Transverse colon (tissue), 4 donors: ENCODE measurements at regions not wholly inside any gene's neighbourhood (a gene's known extent, or its start where the extent isn't known, plus 50 kb on each side); places are given as distances from the start of the nearest gene placed in this dataset.

Experiments
- DNase-seq: peaks from one replicate; pipeline ENCODE4 v3.0.0-alpha.2; 2019
- H3K27ac ChIP-seq, 4 donors: fragments of 200-600 bp; sonication (generic); 2 replicates each; pipeline ENCODE4 v1.5.1; 2016 to 2018; ENCODE audit warnings: inconsistent platforms in 4 of 4
- H3K27me3 ChIP-seq: fragments of 200-600 bp; sonication (generic); 2 replicates; pipeline ENCODE4 v1.5.1; 2017; ENCODE audit warnings: inconsistent platforms
- H3K36me3 ChIP-seq, 4 donors: fragments of 200-600 bp; sonication (generic); 2 replicates each; pipeline ENCODE4 v1.5.1; 2017 to 2019; ENCODE audit warnings: inconsistent platforms in 4 of 4
- H3K4me1 ChIP-seq, 4 donors: fragments of 200-600 bp; sonication (generic); 2 replicates each; pipeline ENCODE4 v1.5.1; 2017 to 2020; ENCODE audit warnings: inconsistent platforms in 4 of 4
- H3K4me3 ChIP-seq, 4 donors: fragments of 200-600 bp; sonication (generic); 1 replicate in 1 of 4; 2 replicates in 3 of 4; pipeline versions ENCODE4 v1.5.1 to v1.6.1; 2017 to 2019; ENCODE audit warnings: inconsistent platforms in 4 of 4
- H3K9me3 ChIP-seq, 2 donors: fragments of 200-600 bp; sonication (generic); 2 replicates each; pipeline ENCODE4 v1.5.1; 2017 to 2019; ENCODE audit warnings: inconsistent platforms in 2 of 2
- EP300 ChIP-seq: sonication (generic); formaldehyde crosslinking; IDR thresholded peaks from one replicate; pipeline ENCODE4 v1.6.1; 2017; ENCODE audit warnings: antibody characterized with exemption, low read depth
- POLR2A ChIP-seq: fragments of 450-650 bp; IDR thresholded peaks from one replicate; pipeline ENCODE4 v1.6.1; 2016; ENCODE audit warnings: antibody characterized with exemption, mild to moderate bottlenecking, moderate library complexity
- POLR2AphosphoS5 ChIP-seq, 3 donors: sonication (generic); formaldehyde crosslinking; IDR thresholded peaks; one replicate each; pipeline ENCODE4 v1.6.1; 2016; ENCODE audit warnings: antibody characterized with exemption in 3 of 3
- WGBS, 2 donors: methylation state at CpG; one replicate each; pipeline ENCODE4 v1.1.5; 2018; ENCODE audit warnings: low coverage in 1 of 2; 5-methylcytosine and 5-hydroxymethylcytosine counted together
- in situ Hi-C, 4 donors: fragments of 200-750 bp; cut with MboI; loops; one replicate each; pipeline versions ENCODE4 v1.15.0 to v1.15.1; 2017; ENCODE audit warnings: low sequenced_read_pairs in 3 of 4, low pct_ligation_motif_present in 1 of 4, low pct_unique_long_range_greater_than_20kb in 1 of 4
- intact Hi-C: fragments of 100-400 bp; cut with DNase I; formaldehyde crosslinking; loops from one replicate; pipeline ENCODE4 v1.15.1; 2023; ENCODE audit warnings: low total_unique reads
- TF ChIP-seq, protein P1 (sequence below), 5 experiments: fragments of 200-600 bp in 3 of 5; fragments of 450-650 bp in 2 of 5; sonication (generic) in 3 of 5; IDR thresholded peaks; 1 replicate in 2 of 5; 2 replicates in 3 of 5; pipeline ENCODE4 v1.5.1; 2016 to 2017; ENCODE audit warnings: antibody characterized with exemption in 5 of 5, inconsistent platforms in 3 of 5, mild to moderate bottlenecking in 2 of 5, moderate library complexity in 1 of 5

DNA sequence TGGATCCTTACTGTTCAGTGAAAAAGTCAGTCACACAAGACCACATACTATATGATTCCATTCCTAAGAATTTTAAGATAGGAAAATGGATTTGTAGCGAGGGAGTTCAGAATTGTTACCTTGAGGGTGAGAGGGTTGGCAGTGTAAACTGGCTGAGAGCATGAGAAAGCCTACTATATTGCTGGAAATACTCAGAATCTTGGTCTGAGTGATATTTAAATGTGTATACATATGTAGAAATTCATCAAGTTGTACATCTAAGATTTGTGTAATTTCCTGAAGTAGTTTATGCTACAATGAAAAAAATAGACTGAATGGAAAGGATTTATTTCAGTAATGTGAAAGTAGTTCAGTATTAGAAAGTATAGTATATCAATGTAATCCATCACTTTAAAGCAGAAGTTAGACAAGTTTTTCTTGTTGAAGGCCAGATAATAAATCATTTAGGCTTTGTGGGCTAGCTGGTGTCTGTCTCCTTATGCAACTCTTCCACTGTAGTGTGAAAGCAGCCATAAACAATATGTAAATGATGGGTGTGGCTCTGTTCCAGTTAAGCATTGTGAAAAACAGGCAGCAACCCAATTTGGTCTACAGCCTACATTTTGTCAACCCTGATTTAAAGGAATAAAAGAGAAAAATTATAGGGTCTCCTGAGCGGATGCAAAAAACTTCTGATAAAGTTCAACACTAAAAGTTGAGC is 127.2 kb upstream of the THY1 start:
- in situ Hi-C loops: no loop called here
- intact Hi-C loops: no loop called here
- DNase-seq: no peak

GRCh38 chr11:119547511-119547910 is 124.5 kb upstream of the THY1 start:
- TF ChIP-seq POLR2A (no peak), EP300 (no peak), POLR2AphosphoS5 (IDR thresholded peaks at IDR 0.05) (no peak)
- TF ChIP-seq, protein P1, sequence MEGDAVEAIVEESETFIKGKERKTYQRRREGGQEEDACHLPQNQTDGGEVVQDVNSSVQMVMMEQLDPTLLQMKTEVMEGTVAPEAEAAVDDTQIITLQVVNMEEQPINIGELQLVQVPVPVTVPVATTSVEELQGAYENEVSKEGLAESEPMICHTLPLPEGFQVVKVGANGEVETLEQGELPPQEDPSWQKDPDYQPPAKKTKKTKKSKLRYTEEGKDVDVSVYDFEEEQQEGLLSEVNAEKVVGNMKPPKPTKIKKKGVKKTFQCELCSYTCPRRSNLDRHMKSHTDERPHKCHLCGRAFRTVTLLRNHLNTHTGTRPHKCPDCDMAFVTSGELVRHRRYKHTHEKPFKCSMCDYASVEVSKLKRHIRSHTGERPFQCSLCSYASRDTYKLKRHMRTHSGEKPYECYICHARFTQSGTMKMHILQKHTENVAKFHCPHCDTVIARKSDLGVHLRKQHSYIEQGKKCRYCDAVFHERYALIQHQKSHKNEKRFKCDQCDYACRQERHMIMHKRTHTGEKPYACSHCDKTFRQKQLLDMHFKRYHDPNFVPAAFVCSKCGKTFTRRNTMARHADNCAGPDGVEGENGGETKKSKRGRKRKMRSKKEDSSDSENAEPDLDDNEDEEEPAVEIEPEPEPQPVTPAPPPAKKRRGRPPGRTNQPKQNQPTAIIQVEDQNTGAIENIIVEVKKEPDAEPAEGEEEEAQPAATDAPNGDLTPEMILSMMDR (IDR thresholded peaks at IDR 0.05): no peak
- 87% methylated on average over 5 of the region's 5 CpGs; no CpG with 5 or more reads in 1 of the 2 donors for WGBS, 2 donors
- H3K27ac ChIP-seq: no peak overlapping the region
- in situ Hi-C loops: no loop called here
- H3K27me3 ChIP-seq: no peaks in the 10 kb centered on the region
- H3K4me1 ChIP-seq: no peaks in the 10 kb centered on the region
- no peaks in the 10 kb centered on the region for H3K36me3 ChIP-seq
- H3K4me3 ChIP-seq: no peak overlapping the region
- H3K9me3 ChIP-seq: peaks cover 0 to 3% of the 10 kb centered on the region in 2 donors
- no peak for DNase-seq
- intact Hi-C loops: no loop called here

More for the DNA sequence above, 127.2 kb upstream of the THY1 start:
- no peak for TF ChIP-seq EP300
- no peak for TF ChIP-seq POLR2AphosphoS5 (IDR thresholded peaks at IDR 0.05)
- no peak for TF ChIP-seq POLR2A
- TF ChIP-seq, protein P1 (IDR thresholded peaks at IDR 0.05): no peak
- 32 to 35% methylated on average over 2 of the region's 2 CpGs for WGBS, 2 donors
- peaks cover 0 to 3% of the 10 kb centered on the region in 2 donors for H3K9me3 ChIP-seq
- no peaks in the 10 kb centered on the region for H3K36me3 ChIP-seq
- no peak overlapping the region for H3K27ac ChIP-seq
- no peaks in the 10 kb centered on the region for H3K4me1 ChIP-seq
- no peaks in the 10 kb centered on the region for H3K27me3 ChIP-seq
- no peak overlapping the region for H3K4me3 ChIP-seq

DNA sequence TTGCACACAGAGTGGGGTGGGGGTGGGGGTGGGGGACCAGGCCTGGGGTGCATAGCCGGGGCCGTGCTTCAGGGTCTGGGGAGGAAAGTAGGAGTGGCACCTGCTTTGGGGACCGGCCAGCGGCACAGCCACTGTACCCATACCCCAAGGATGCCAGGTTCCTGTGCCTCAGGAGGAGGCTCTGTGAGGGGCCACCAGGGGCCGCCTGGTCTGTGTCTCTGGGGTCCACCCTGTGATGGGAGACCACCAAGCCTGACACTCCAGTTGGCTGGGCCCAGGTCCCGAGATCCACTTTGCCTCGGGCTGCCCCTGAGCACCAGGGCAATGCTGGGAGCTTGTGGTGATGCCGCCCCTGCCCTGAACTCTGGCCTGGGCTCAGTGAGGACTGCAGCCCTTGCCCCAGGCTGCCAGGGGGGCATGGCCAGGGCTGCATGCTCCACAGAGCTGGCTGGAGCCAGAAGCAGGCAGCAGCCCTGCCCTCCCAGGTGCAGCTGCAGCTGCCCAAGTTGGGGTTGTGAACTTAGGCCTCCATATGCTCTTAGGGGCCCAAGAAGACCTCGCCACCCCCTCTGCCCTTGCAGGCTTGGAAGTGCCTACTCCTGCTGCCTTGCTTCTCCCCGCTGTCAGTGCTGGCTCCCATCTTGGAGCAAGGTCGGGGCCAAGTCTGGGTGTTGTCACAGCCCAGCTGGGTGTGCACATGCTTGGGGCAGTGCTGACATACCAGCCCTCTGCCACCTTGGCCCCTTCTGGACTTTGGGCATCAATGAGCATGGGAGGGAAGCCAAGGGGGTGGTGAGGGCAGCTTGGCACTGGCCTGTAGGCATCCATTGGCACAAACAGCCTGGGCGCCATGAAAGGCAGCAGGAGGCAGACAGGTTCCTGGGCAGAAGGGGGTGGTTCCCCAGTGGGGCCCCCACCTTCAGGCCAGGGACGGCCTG is 123.3 kb upstream of the THY1 start:
- WGBS, 2 donors: 89% methylated on average over 9 of the region's 13 CpGs; no CpG with 5 or more reads in 1 of the 2 donors
- H3K27ac ChIP-seq: no peak overlapping the region
- no peaks in the 10 kb centered on the region for H3K4me1 ChIP-seq
- no peaks in the 10 kb centered on the region for H3K36me3 ChIP-seq
- TF ChIP-seq EP300 (no peak), POLR2A (no peak), POLR2AphosphoS5 (IDR thresholded peaks at IDR 0.05) (no peak)
- TF ChIP-seq, protein P1 (IDR thresholded peaks at IDR 0.05): no peak
- in situ Hi-C loops (no loop called here), intact Hi-C loops (no loop called here)
- DNase-seq: no peak
- H3K4me3 ChIP-seq: no peak overlapping the region
- peaks cover 0 to 3% of the 10 kb centered on the region in 2 donors for H3K9me3 ChIP-seq
- H3K27me3 ChIP-seq: no peaks in the 10 kb centered on the region

GRCh38 chr11:119540370-119541125 is 117.6 kb upstream of the THY1 start:
- in situ Hi-C loops: no loop called here
- intact Hi-C loops: no loop called here

More at GRCh38 chr11:119540370-119541125, 117.6 kb upstream of the THY1 start:
- TF ChIP-seq EP300 (no peak), POLR2A (no peak), POLR2AphosphoS5 (IDR thresholded peaks at IDR 0.05) (no peak)
- TF ChIP-seq, protein P1 (IDR thresholded peaks at IDR 0.05): no peak
- Histone ChIP-seq H3K9me3 (no peaks in the 10 kb centered on the region), H3K27me3 (no peaks in the 10 kb centered on the region), H3K36me3 (no peaks in the 10 kb centered on the region), H3K4me3 (no peak overlapping the region), H3K27ac (no peak overlapping the region), H3K4me1 (no peaks in the 10 kb centered on the region)
- no peak for DNase-seq
- WGBS, 2 donors: 71% methylated on average over 7 of the region's 7 CpGs; no CpG with 5 or more reads in 1 of the 2 donors
